Left ventricle myocardium inferior (tissue), 1 donor: ENCODE measurements at regions not wholly inside any gene's neighbourhood (a gene's known extent, or its start where the extent isn't known, plus 50 kb on each side); places are given as distances from the start of the nearest gene placed in this dataset.
A peak's percentile ranks its signal among the peaks of the same experiment; 100 is the strongest.

Experiments used
- DNase-seq: peaks from one replicate; pipeline ENCODE4 v3.0.0-alpha.2; 2020
- H3K27ac ChIP-seq: fragments of 200-600 bp; replicated peaks from 2 replicates; pipeline ENCODE4 v1.8.0; 2021
- H3K27me3 ChIP-seq: fragments of 200-600 bp; 2 replicates; pipeline ENCODE4 v1.8.0; 2021; ENCODE audit warnings: low read depth
- H3K36me3 ChIP-seq: fragments of 200-600 bp; 2 replicates; pipeline ENCODE4 v1.8.0; 2021
- H3K4me1 ChIP-seq: fragments of 200-600 bp; 2 replicates; pipeline ENCODE4 v1.8.0; 2021
- H3K4me3 ChIP-seq: fragments of 200-600 bp; 2 replicates; pipeline ENCODE4 v1.8.0; 2021; ENCODE audit warnings: mild to moderate bottlenecking, moderate library complexity
- H3K9me3 ChIP-seq: fragments of 200-600 bp; replicated peaks from 2 replicates; pipeline ENCODE4 v1.8.0; 2021
- intact Hi-C: fragments of 100-400 bp; cut with micrococcal nuclease; formaldehyde crosslinking; loops from one replicate; pipeline ENCODE4 v1.11.0; 2022
- TF ChIP-seq, protein P1 (sequence below): fragments of 200-600 bp; IDR thresholded peaks from 2 replicates; pipeline ENCODE4 v1.8.0; 2021; ENCODE audit warnings: antibody characterized with exemption, mild to moderate bottlenecking, borderline replicate concordance
- donor health status: DM: no; HTN: yes; CAD: no; lungs with severe emphysema.

DNA sequence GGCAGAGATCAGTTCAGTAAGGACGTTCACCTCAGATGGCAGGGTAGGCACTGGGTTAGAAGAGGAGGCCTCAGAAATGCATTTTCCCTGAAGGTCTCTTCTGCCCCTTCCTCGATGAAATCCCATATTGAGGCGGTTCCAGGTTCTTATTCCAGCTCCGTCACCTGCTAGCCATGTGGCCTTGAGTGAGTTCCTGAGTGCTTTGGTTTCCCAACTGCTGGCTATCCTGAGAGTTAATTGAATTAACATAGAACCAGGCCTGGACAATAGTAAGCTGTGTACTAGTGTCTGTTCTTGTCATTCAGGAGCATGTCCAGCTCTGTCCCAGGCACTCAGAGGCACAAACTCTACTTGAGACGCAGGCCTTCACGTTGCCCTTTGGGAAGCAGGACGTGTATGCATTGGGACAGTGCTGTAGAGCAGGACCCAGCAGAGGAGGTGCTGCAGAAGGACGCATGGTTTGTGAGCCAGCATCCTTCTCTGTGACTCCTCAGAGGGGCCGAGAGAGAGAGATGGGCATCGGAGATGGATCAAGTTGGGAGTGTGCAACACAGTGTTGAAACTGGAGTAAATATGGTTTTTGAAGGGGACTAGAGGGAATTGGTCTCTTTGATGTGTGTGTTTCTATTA lies 114.2 kb downstream of the ASB7 start:
- intact Hi-C loops: no loop called here
- TF ChIP-seq, protein P1, sequence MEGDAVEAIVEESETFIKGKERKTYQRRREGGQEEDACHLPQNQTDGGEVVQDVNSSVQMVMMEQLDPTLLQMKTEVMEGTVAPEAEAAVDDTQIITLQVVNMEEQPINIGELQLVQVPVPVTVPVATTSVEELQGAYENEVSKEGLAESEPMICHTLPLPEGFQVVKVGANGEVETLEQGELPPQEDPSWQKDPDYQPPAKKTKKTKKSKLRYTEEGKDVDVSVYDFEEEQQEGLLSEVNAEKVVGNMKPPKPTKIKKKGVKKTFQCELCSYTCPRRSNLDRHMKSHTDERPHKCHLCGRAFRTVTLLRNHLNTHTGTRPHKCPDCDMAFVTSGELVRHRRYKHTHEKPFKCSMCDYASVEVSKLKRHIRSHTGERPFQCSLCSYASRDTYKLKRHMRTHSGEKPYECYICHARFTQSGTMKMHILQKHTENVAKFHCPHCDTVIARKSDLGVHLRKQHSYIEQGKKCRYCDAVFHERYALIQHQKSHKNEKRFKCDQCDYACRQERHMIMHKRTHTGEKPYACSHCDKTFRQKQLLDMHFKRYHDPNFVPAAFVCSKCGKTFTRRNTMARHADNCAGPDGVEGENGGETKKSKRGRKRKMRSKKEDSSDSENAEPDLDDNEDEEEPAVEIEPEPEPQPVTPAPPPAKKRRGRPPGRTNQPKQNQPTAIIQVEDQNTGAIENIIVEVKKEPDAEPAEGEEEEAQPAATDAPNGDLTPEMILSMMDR: no peak
- H3K27me3 ChIP-seq: no peaks in the 10 kb centered on the region
- H3K4me3 ChIP-seq: no peak overlapping the region
- H3K27ac ChIP-seq: no peak overlapping the region
- no peak for DNase-seq
- H3K9me3 ChIP-seq: no peaks in the 10 kb centered on the region
- no peaks in the 10 kb centered on the region for H3K36me3 ChIP-seq
- H3K4me1 ChIP-seq: peaks cover 26% of the 10 kb centered on the region

DNA sequence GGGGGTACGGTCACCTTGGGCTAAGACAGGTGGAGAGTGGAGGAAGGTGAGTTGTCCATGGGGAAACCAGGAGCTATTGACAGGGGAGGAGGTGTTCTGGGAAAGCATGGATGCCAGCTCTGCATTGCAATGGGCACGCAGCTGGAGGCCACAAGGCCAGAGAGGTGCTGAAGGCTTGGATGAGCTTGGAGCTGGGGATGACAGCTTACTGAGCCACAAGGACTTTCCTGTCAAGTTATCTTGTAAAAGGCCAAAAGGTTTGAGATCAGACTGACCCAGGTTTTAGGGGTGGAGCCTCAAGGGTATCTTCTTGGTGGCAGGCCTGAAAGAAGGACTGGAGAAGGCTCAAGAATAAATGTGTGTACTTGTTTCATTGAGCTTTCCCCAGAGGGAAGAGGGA lies 115.2 kb downstream of the ASB7 start:
- intact Hi-C loops: no loop called here
- TF ChIP-seq, protein P1: no peak
- no peak for DNase-seq
- peaks cover 16% of the 10 kb centered on the region for H3K4me1 ChIP-seq
- no peaks in the 10 kb centered on the region for H3K36me3 ChIP-seq
- no peaks in the 10 kb centered on the region for H3K27me3 ChIP-seq
- H3K9me3 ChIP-seq: no peaks in the 10 kb centered on the region
- no peak overlapping the region for H3K27ac ChIP-seq
- H3K4me3 ChIP-seq: no peak overlapping the region

DNA sequence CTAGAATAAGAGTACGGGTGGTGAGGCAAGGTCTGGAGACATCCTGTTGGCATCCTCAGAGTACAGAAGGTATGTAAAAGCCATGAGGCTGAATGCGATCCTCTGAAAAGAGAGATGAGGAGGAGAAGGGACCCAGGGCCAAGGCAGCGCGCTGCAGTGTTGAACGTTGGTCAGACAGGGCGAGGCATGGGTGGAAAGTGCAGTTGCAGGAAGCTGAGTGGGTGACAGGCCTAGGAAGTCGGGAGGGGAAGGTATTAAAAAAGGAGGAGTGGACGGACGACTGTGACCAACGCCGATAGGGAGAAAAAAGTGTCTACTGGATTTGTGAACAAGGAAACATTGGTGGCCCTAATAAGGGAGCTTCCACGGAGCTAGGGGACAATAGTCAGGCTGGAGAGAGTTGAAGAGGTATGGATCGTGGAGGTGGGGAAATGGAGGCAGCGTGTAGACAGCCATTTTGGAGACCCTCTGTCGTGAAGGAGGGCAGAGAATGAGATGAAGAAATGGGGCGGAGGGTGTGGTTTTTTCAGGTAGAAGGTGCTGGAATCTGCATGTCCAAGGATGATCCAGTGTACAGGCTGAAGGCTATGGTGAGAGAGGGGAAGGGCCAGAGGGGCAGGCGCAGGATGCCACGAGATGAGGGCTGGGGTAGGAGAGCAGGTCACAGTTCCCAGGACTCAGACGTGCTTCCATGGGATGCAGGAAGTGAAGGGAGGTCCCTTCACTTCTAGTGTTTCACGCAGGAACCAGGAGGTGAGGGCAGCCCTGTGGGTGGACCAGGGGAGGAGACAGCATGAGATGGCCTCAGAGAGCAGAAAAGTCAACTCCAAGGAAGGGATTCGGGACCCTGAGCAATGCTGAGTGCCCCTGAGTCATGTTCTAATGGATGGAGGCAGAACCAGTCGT lies 115.9 kb downstream of the ASB7 start:
- no peaks in the 10 kb centered on the region for H3K27me3 ChIP-seq
- no peaks in the 10 kb centered on the region for H3K9me3 ChIP-seq
- TF ChIP-seq, protein P1: no peak
- no peak overlapping the region for H3K27ac ChIP-seq
- intact Hi-C loops: no loop called here
- H3K4me1 ChIP-seq: peaks cover 9% of the 10 kb centered on the region
- no peak for DNase-seq
- H3K4me3 ChIP-seq: no peak overlapping the region
- H3K36me3 ChIP-seq: no peaks in the 10 kb centered on the region

DNA sequence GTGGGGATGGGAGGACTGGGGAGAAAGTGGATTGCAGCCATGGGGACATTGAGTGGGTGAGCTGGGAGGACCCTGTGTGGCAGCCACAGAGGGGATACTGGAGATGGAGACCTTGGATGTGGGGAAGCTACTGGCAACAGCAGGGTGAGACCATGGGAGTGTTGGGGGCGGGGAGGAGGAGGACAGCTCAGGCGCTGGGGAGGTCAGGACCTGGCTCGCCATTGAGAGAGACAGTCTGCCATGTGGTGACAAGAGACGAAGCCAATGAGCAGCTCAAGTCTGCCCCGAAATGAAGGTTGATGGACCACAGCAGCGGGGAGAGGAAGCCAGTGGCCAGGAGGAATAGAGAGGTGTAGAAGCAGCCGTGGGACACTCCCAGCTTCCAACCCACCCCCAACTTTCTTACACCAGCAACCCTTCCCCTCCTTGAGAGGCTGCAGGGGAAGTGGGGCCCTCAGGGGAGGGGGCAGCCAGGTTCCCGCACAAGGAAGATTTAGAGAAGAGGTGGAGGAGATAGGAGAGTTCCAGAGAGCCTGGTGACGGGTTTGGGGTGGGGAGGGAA lies 118.1 kb downstream of the ASB7 start:
- H3K27ac ChIP-seq: no peak overlapping the region
- no peak overlapping the region for H3K4me3 ChIP-seq
- intact Hi-C loops: no loop called here
- H3K27me3 ChIP-seq: no peaks in the 10 kb centered on the region
- TF ChIP-seq, protein P1: no peak
- H3K9me3 ChIP-seq: no peaks in the 10 kb centered on the region
- DNase-seq: no peak
- H3K4me1 ChIP-seq: peaks cover 6% of the 10 kb centered on the region
- H3K36me3 ChIP-seq: no peaks in the 10 kb centered on the region

DNA sequence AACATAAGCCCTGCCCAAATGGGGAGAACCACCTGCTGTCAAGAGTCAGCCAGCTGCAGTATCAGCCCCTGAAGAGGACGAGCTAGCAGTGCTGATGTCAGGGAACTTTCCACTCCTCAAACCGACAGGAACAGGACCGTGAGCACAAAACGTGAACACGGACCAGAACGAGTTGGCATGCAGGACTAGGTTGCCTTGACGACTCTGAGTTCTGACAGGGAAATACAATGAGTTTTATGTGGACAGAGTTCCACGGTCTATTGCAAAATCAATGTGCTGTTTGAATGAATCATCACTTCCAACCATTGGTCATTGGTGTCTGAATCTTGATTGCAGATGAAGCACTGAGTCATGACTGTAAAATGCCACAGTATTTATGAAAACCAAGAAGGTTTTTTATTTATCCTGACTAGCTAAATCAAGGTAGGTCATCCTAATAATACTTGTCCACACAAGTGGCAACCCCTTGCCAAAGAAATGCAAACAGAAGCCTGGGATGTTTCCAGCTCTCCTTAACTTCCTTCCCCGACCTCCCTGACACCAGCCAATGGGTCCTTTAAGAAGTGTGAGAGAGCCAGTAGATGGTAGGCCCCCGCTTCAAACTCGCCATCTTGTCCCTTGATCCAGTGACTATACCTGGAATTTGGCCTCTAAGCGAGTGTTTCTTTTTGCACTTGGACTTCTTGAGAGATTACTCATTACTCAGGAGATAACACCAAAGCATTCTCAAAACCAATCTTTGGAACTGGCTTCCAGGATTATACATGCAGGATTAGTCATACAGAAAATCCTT lies 119.6 kb downstream of the ASB7 start:
- Histone ChIP-seq H3K27me3 (no peaks in the 10 kb centered on the region), H3K27ac (peak overlapping the region; percentile 77), H3K36me3 (no peaks in the 10 kb centered on the region), H3K4me1 (no peaks in the 10 kb centered on the region), H3K9me3 (no peaks in the 10 kb centered on the region), H3K4me3 (no peak overlapping the region)
- intact Hi-C loops: no loop called here
- TF ChIP-seq, protein P1: no peak
- peak; percentile 62 for DNase-seq
